ENCODE measurements at regions not wholly inside any gene's neighbourhood (a gene's known extent, or its start where the extent isn't known, plus 50 kb on each side); places are given as distances from the start of the nearest gene placed in this dataset.

GRCh38 chrX:13170966-13171558 lies 126.6 kb upstream of the FAM9C start:
- Histone ChIP-seq H3K4me1 (peaks cover 11% of the 10 kb centered on the region), H3K27ac (no peak overlapping the region), H3K27me3 (no peaks in the 10 kb centered on the region), H3K4me3 (no peak overlapping the region), H3K9me3 (no peaks in the 10 kb centered on the region), H3K36me3 (no peaks in the 10 kb centered on the region)
- intact Hi-C loops (cut with DNase I), result no loop called here
- no peak for DNase-seq
- ATAC-seq, result no peak
- TF ChIP-seq CTCF (IDR thresholded peaks at IDR 0.05), result no peak

- Histone ChIP-seq H3K4me1 (peaks cover 11% of the 10 kb centered on the region), H3K4me3 (no peak overlapping the region), H3K27ac (no peak overlapping the region), H3K36me3 (no peaks in the 10 kb centered on the region), H3K9me3 (no peaks in the 10 kb centered on the region), H3K27me3 (no peaks in the 10 kb centered on the region)
- ATAC-seq (no peak), DNase-seq (no peak)
- intact Hi-C loops (cut with DNase I), result no loop called here
- TF ChIP-seq CTCF (IDR thresholded peaks at IDR 0.05), result no peak
Observed at GRCh38 chrX:13169684-13170083, 125.3 kb upstream of the FAM9C start.

- Histone ChIP-seq H3K27ac (peak overlapping the region; percentile 47), H3K9me3 (no peaks in the 10 kb centered on the region), H3K36me3 (no peaks in the 10 kb centered on the region), H3K4me1 (peaks cover 11% of the 10 kb centered on the region), H3K27me3 (no peaks in the 10 kb centered on the region), H3K4me3 (no peak overlapping the region)
- ATAC-seq (no peak), DNase-seq (no peak)
- TF ChIP-seq CTCF (IDR thresholded peaks at IDR 0.05), result no peak
- intact Hi-C loops (cut with DNase I), result no loop called here
Observed at GRCh38 chrX:13168269-13168668, 123.8 kb upstream of the FAM9C start.

GRCh38 chrX:13167481-13168231 lies 123.2 kb upstream of the FAM9C start:
- DNase-seq, result no peak
- H3K4me1 ChIP-seq, result peaks cover 11% of the 10 kb centered on the region

More at GRCh38 chrX:13167481-13168231, 123.2 kb upstream of the FAM9C start:
- H3K36me3 ChIP-seq, result no peaks in the 10 kb centered on the region
- no peaks in the 10 kb centered on the region for H3K9me3 ChIP-seq
- H3K27ac ChIP-seq, result peak overlapping the region; percentile 47
- intact Hi-C loops (cut with DNase I), result no loop called here
- no peak for TF ChIP-seq CTCF (IDR thresholded peaks at IDR 0.05)
- ATAC-seq, result peak; percentile 43
- H3K4me3 ChIP-seq, result no peak overlapping the region
- H3K27me3 ChIP-seq, result no peaks in the 10 kb centered on the region
